Muscle of leg (tissue), 3 donors: ENCODE measurements at regions not wholly inside any gene's neighbourhood (a gene's known extent, or its start where the extent isn't known, plus 50 kb on each side); places are given as distances from the start of the nearest gene placed in this dataset.
A peak's percentile ranks its signal among the peaks of the same experiment; 100 is the strongest.
"Not testable (repeated sequence)": the region's sequence is repeated elsewhere in the genome, so short reads cannot be mapped to it uniquely, and the experiment has no call there.

Experiments
- DNase-seq: peaks from one replicate; pipeline ENCODE4 v3.0.0; 2013
- H3K27ac ChIP-seq: one replicate; pipeline ENCODE4 v1.5.1; 2013; ENCODE audit warnings: mild to moderate bottlenecking, low read length, control low read depth
- H3K27me3 ChIP-seq: one replicate; pipeline ENCODE4 v1.6.1; 2013; ENCODE audit warnings: low read length; ENCODE audit not compliant: control insufficient read depth, insufficient read depth
- H3K36me3 ChIP-seq: one replicate; pipeline ENCODE4 v1.6.1; 2013; ENCODE audit warnings: low read length; ENCODE audit not compliant: control insufficient read depth, insufficient read depth
- H3K4me1 ChIP-seq: one replicate; pipeline ENCODE4 v1.6.1; 2013; ENCODE audit warnings: low read length; ENCODE audit not compliant: control insufficient read depth, insufficient read depth
- H3K4me3 ChIP-seq: one replicate; pipeline ENCODE4 v1.5.1; 2013; ENCODE audit warnings: low read length, control low read depth
- H3K9me3 ChIP-seq: replicated peaks from 2 replicates; pipeline ENCODE4 v1.6.1; 2013; ENCODE audit warnings: low read depth, low read length; ENCODE audit not compliant: control insufficient read depth
- WGBS: methylation state at CpG from one replicate; pipeline ENCODE4 v1.1.5; 2013; ENCODE audit warnings: missing lambda C conversion rate; ENCODE audit not compliant: insufficient coverage; 5-methylcytosine and 5-hydroxymethylcytosine counted together

GRCh38 chr9:97771641-97772040, 74.5 kb upstream of the XPA start:
- Histone ChIP-seq H3K4me3 (no peak overlapping the region), H3K27ac (no peak overlapping the region), H3K9me3 (no peaks in the 10 kb centered on the region), H3K4me1 (peaks cover 2% of the 10 kb centered on the region), H3K27me3 (peaks cover 11% of the 10 kb centered on the region), H3K36me3 (no peaks in the 10 kb centered on the region)
- no peak for DNase-seq
- 44% methylated on average over 1 of the region's 3 CpGs for WGBS

GRCh38 chr9:97772145-97772544, 75.0 kb upstream of the XPA start:
- WGBS = 59% methylated on average over 4 of the region's 4 CpGs
- H3K27me3 ChIP-seq = peaks cover 11% of the 10 kb centered on the region
- H3K9me3 ChIP-seq = no peaks in the 10 kb centered on the region
- peaks cover 2% of the 10 kb centered on the region for H3K4me1 ChIP-seq
- DNase-seq = no peak
- H3K36me3 ChIP-seq = no peaks in the 10 kb centered on the region
- no peak overlapping the region for H3K27ac ChIP-seq
- H3K4me3 ChIP-seq = no peak overlapping the region

- Histone ChIP-seq H3K36me3 (no peaks in the 10 kb centered on the region), H3K4me1 (peaks cover 2% of the 10 kb centered on the region), H3K4me3 (no peak overlapping the region), H3K27ac (no peak overlapping the region), H3K27me3 (peaks cover 11% of the 10 kb centered on the region), H3K9me3 (no peaks in the 10 kb centered on the region)
- no peak for DNase-seq
- WGBS = 76% methylated on average over 2 of the region's 3 CpGs
These were observed 76.0 kb upstream of the XPA start for GRCh38 chr9:97773091-97773490.

- H3K27me3 ChIP-seq = peaks cover 11% of the 10 kb centered on the region
- peaks cover 2% of the 10 kb centered on the region for H3K4me1 ChIP-seq
- no peak overlapping the region for H3K27ac ChIP-seq
- peaks cover 3% of the 10 kb centered on the region for H3K9me3 ChIP-seq
- no peaks in the 10 kb centered on the region for H3K36me3 ChIP-seq
- H3K4me3 ChIP-seq = no peak overlapping the region
- no CpG with 5 or more reads among the region's 3 CpGs for WGBS
- peak; percentile 23 for DNase-seq
These were observed 76.6 kb upstream of the XPA start for GRCh38 chr9:97773723-97774122.

- Histone ChIP-seq H3K4me3 (no peak overlapping the region), H3K4me1 (no peaks in the 10 kb centered on the region), H3K36me3 (no peaks in the 10 kb centered on the region), H3K27me3 (peaks cover 11% of the 10 kb centered on the region), H3K9me3 (peaks cover 5% of the 10 kb centered on the region), H3K27ac (no peak overlapping the region)
- WGBS = no CpG with 5 or more reads among the region's 3 CpGs
- DNase-seq = no peak
These were observed 77.5 kb upstream of the XPA start for GRCh38 chr9:97774673-97775072.

- not testable (repeated sequence) for H3K4me1 ChIP-seq, H3K9me3 ChIP-seq, H3K36me3 ChIP-seq, H3K27me3 ChIP-seq, H3K4me3 ChIP-seq, DNase-seq, H3K27ac ChIP-seq
- WGBS = 93% methylated on average over 1 of the region's 2 CpGs
These were observed 74.3 kb upstream of the FOXE1 start for GRCh38 chr9:97778740-97779139.

GRCh38 chr9:97779608-97780007, 73.4 kb upstream of the FOXE1 start:
- Histone ChIP-seq H3K4me3 (no peak overlapping the region), H3K36me3 (no peaks in the 10 kb centered on the region), H3K9me3 (peaks cover 5% of the 10 kb centered on the region), H3K4me1 (no peaks in the 10 kb centered on the region), H3K27me3 (no peaks in the 10 kb centered on the region), H3K27ac (no peak overlapping the region)
- no peak for DNase-seq
- 71% methylated on average over 1 of the region's 2 CpGs for WGBS

- Histone ChIP-seq H3K36me3 (no peaks in the 10 kb centered on the region), H3K4me3 (no peak overlapping the region), H3K27ac (no peak overlapping the region), H3K9me3 (peaks cover 5% of the 10 kb centered on the region), H3K27me3 (no peaks in the 10 kb centered on the region), H3K4me1 (no peaks in the 10 kb centered on the region)
- WGBS = no CpG with 5 or more reads among the region's 1 CpG
- no peak for DNase-seq
These were observed 71.1 kb upstream of the FOXE1 start for GRCh38 chr9:97781902-97782301.

GRCh38 chr9:97786341-97786740, 66.7 kb upstream of the FOXE1 start:
- Histone ChIP-seq H3K27ac (no peak overlapping the region), H3K36me3 (no peaks in the 10 kb centered on the region), H3K4me3 (no peak overlapping the region), H3K4me1 (no peaks in the 10 kb centered on the region), H3K27me3 (peaks cover 8% of the 10 kb centered on the region), H3K9me3 (no peaks in the 10 kb centered on the region)
- no CpG with 5 or more reads among the region's 5 CpGs for WGBS
- no peak for DNase-seq

GRCh38 chr9:97787551-97787950, 65.5 kb upstream of the FOXE1 start:
- H3K4me1 ChIP-seq = no peaks in the 10 kb centered on the region
- no peaks in the 10 kb centered on the region for H3K36me3 ChIP-seq
- H3K9me3 ChIP-seq = no peaks in the 10 kb centered on the region
- H3K27ac ChIP-seq = no peak overlapping the region
- H3K4me3 ChIP-seq = no peak overlapping the region
- no CpG with 5 or more reads among the region's 1 CpG for WGBS
- DNase-seq = no peak
- H3K27me3 ChIP-seq = peaks cover 8% of the 10 kb centered on the region
